HG03159 (cell line): ENCODE measurements at regions not wholly inside any gene's neighbourhood (a gene's known extent, or its start where the extent isn't known, plus 50 kb on each side); places are given as distances from the start of the nearest gene placed in this dataset.

Source experiments
- ATAC-seq: cut with Tn5 transposase; IDR thresholded peaks from one replicate; pipeline ENCODE4 v1.9.1; 2021; ENCODE audit warnings: mild to moderate bottlenecking, moderate library complexity; ENCODE audit not compliant: unreplicated experiment

- peak; percentile 42 for ATAC-seq
Observed at GRCh38 chr2:88832311-88832991, 141.0 kb downstream of the RPIA start.

- no peak for ATAC-seq
Observed at GRCh38 chr2:88832992-88833389, 141.5 kb downstream of the RPIA start.

GRCh38 chr2:88834376-88834775, 142.9 kb downstream of the RPIA start:
- ATAC-seq, result no peak

- no peak for ATAC-seq
Observed at GRCh38 chr2:88834866-88835265, 143.4 kb downstream of the RPIA start.

- ATAC-seq, result no peak
Observed at GRCh38 chr2:88835726-88836125, 144.3 kb downstream of the RPIA start.

GRCh38 chr2:88836351-88836750, 144.9 kb downstream of the RPIA start:
- no peak for ATAC-seq

- no peak for ATAC-seq
Observed at GRCh38 chr2:88837511-88838160, 146.2 kb downstream of the RPIA start.

- ATAC-seq, result peak; percentile 81
Observed at GRCh38 chr2:88838165-88838635, 146.7 kb downstream of the RPIA start.

- no peak for ATAC-seq
Observed at GRCh38 chr2:88841224-88841929, 149.9 kb downstream of the RPIA start.

- ATAC-seq, result no peak
Observed at GRCh38 chr2:88842656-88843460, 151.4 kb downstream of the RPIA start.

GRCh38 chr2:88843651-88844050, 152.2 kb downstream of the RPIA start:
- no peak for ATAC-seq

- no peak for ATAC-seq
Observed at GRCh38 chr2:88844960-88845359, 153.5 kb downstream of the RPIA start.

- ATAC-seq, result peak; percentile 85
Observed at GRCh38 chr2:88845772-88846661, 154.5 kb downstream of the RPIA start.

- no peak for ATAC-seq
Observed at GRCh38 chr2:88852753-88853402, 161.4 kb downstream of the RPIA start.

- ATAC-seq, result no peak
Observed at GRCh38 chr2:88853403-88853790, 161.9 kb downstream of the RPIA start.

- no peak for ATAC-seq
Observed at GRCh38 chr2:88854528-88854927, 163.1 kb downstream of the RPIA start.

- ATAC-seq, result peak; percentile 31
Observed at GRCh38 chr2:88855620-88856408, 164.3 kb downstream of the RPIA start.

GRCh38 chr2:88856409-88857135, 165.1 kb downstream of the RPIA start:
- ATAC-seq, result peak; percentile 13
